ENCODE measurements at regions not wholly inside any gene's neighbourhood (a gene's known extent, or its start where the extent isn't known, plus 50 kb on each side); places are given as distances from the start of the nearest gene placed in this dataset.

DNA sequence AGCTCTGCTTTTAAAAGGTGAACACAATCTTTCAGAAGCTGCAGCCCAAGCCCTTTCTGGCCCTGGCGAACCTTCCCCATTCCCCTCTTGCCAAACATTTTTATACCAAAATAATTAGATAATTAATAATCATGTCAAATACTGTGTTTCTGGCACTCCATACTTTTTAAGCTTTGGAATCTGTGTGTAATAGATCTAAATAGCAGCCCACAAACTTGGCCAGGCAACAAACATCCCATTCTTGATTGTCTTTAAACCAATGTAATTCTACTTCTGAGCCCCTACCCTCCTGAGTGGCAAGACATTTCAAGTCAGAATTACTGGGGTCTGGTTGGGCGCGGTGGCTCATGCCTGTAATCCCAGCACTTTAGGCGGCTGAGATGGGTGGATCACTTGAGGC is 137.7 kb downstream of the NAV1 start:
- TF ChIP-seq, protein P1, sequence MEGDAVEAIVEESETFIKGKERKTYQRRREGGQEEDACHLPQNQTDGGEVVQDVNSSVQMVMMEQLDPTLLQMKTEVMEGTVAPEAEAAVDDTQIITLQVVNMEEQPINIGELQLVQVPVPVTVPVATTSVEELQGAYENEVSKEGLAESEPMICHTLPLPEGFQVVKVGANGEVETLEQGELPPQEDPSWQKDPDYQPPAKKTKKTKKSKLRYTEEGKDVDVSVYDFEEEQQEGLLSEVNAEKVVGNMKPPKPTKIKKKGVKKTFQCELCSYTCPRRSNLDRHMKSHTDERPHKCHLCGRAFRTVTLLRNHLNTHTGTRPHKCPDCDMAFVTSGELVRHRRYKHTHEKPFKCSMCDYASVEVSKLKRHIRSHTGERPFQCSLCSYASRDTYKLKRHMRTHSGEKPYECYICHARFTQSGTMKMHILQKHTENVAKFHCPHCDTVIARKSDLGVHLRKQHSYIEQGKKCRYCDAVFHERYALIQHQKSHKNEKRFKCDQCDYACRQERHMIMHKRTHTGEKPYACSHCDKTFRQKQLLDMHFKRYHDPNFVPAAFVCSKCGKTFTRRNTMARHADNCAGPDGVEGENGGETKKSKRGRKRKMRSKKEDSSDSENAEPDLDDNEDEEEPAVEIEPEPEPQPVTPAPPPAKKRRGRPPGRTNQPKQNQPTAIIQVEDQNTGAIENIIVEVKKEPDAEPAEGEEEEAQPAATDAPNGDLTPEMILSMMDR (conservative IDR thresholded peaks at IDR 0.05; ENCODE audit: low read depth in 2 of 2), result no peak
- TF ChIP-seq POLR2AphosphoS5 (IDR thresholded peaks at IDR 0.05; ENCODE audit: low read depth), result no peak
- TF ChIP-seq JUNB (IDR thresholded peaks at IDR 0.05; ENCODE audit: unreplicated experiment), result no peak
- TF ChIP-seq EZH2 (IDR thresholded peaks at IDR 0.05; ENCODE audit: low read depth, unreplicated experiment), result no peak
- TF ChIP-seq, protein P2, sequence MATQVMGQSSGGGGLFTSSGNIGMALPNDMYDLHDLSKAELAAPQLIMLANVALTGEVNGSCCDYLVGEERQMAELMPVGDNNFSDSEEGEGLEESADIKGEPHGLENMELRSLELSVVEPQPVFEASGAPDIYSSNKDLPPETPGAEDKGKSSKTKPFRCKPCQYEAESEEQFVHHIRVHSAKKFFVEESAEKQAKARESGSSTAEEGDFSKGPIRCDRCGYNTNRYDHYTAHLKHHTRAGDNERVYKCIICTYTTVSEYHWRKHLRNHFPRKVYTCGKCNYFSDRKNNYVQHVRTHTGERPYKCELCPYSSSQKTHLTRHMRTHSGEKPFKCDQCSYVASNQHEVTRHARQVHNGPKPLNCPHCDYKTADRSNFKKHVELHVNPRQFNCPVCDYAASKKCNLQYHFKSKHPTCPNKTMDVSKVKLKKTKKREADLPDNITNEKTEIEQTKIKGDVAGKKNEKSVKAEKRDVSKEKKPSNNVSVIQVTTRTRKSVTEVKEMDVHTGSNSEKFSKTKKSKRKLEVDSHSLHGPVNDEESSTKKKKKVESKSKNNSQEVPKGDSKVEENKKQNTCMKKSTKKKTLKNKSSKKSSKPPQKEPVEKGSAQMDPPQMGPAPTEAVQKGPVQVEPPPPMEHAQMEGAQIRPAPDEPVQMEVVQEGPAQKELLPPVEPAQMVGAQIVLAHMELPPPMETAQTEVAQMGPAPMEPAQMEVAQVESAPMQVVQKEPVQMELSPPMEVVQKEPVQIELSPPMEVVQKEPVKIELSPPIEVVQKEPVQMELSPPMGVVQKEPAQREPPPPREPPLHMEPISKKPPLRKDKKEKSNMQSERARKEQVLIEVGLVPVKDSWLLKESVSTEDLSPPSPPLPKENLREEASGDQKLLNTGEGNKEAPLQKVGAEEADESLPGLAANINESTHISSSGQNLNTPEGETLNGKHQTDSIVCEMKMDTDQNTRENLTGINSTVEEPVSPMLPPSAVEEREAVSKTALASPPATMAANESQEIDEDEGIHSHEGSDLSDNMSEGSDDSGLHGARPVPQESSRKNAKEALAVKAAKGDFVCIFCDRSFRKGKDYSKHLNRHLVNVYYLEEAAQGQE (IDR thresholded peaks at IDR 0.05; ENCODE audit: unreplicated experiment), result no peak
- no peak for TF ChIP-seq CREB1 (CRISPR knock-in tag; IDR thresholded peaks at IDR 0.05; ENCODE audit: low read depth)
- no peak for TF ChIP-seq NANOG (IDR thresholded peaks at IDR 0.05; ENCODE audit: borderline replicate concordance)
- no peak for TF ChIP-seq EZH2phosphoT487 (IDR thresholded peaks at IDR 0.05; ENCODE audit: unreplicated experiment)
- no peak for TF ChIP-seq STAT1 (IDR thresholded peaks at IDR 0.05; ENCODE audit: unreplicated experiment)
- TF ChIP-seq, protein P3, sequence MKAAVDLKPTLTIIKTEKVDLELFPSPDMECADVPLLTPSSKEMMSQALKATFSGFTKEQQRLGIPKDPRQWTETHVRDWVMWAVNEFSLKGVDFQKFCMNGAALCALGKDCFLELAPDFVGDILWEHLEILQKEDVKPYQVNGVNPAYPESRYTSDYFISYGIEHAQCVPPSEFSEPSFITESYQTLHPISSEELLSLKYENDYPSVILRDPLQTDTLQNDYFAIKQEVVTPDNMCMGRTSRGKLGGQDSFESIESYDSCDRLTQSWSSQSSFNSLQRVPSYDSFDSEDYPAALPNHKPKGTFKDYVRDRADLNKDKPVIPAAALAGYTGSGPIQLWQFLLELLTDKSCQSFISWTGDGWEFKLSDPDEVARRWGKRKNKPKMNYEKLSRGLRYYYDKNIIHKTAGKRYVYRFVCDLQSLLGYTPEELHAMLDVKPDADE (IDR thresholded peaks at IDR 0.05), result no peak
- no peak for TF ChIP-seq ZNF331 (CRISPR knock-in tag; IDR thresholded peaks at IDR 0.05; ENCODE audit: low read depth)
- no peak for TF ChIP-seq ZNF114 (CRISPR knock-in tag; IDR thresholded peaks at IDR 0.05)
- TF ChIP-seq, protein P4, sequence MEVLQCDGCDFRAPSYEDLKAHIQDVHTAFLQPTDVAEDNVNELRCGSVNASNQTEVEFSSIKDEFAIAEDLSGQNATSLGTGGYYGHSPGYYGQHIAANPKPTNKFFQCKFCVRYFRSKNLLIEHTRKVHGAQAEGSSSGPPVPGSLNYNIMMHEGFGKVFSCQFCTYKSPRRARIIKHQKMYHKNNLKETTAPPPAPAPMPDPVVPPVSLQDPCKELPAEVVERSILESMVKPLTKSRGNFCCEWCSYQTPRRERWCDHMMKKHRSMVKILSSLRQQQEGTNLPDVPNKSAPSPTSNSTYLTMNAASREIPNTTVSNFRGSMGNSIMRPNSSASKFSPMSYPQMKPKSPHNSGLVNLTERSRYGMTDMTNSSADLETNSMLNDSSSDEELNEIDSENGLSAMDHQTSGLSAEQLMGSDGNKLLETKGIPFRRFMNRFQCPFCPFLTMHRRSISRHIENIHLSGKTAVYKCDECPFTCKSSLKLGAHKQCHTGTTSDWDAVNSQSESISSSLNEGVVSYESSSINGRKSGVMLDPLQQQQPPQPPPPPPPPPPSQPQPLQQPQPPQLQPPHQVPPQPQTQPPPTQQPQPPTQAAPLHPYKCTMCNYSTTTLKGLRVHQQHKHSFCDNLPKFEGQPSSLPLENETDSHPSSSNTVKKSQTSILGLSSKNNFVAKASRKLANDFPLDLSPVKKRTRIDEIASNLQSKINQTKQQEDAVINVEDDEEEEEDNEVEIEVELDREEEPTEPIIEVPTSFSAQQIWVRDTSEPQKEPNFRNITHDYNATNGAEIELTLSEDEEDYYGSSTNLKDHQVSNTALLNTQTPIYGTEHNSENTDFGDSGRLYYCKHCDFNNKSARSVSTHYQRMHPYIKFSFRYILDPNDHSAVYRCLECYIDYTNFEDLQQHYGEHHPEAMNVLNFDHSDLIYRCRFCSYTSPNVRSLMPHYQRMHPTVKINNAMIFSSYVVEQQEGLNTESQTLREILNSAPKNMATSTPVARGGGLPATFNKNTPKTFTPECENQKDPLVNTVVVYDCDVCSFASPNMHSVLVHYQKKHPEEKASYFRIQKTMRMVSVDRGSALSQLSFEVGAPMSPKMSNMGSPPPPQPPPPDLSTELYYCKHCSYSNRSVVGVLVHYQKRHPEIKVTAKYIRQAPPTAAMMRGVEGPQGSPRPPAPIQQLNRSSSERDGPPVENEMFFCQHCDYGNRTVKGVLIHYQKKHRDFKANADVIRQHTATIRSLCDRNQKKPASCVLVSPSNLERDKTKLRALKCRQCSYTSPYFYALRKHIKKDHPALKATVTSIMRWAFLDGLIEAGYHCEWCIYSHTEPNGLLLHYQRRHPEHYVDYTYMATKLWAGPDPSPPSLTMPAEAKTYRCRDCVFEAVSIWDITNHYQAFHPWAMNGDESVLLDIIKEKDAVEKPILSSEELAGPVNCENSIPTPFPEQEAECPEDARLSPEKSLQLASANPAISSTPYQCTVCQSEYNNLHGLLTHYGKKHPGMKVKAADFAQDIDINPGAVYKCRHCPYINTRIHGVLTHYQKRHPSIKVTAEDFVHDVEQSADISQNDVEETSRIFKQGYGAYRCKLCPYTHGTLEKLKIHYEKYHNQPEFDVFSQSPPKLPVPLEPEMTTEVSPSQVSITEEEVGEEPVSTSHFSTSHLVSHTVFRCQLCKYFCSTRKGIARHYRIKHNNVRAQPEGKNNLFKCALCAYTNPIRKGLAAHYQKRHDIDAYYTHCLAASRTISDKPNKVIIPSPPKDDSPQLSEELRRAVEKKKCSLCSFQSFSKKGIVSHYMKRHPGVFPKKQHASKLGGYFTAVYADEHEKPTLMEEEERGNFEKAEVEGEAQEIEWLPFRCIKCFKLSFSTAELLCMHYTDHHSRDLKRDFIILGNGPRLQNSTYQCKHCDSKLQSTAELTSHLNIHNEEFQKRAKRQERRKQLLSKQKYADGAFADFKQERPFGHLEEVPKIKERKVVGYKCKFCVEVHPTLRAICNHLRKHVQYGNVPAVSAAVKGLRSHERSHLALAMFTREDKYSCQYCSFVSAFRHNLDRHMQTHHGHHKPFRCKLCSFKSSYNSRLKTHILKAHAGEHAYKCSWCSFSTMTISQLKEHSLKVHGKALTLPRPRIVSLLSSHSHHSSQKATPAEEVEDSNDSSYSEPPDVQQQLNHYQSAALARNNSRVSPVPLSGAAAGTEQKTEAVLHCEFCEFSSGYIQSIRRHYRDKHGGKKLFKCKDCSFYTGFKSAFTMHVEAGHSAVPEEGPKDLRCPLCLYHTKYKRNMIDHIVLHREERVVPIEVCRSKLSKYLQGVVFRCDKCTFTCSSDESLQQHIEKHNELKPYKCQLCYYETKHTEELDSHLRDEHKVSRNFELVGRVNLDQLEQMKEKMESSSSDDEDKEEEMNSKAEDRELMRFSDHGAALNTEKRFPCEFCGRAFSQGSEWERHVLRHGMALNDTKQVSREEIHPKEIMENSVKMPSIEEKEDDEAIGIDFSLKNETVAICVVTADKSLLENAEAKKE (CRISPR knock-in tag; IDR thresholded peaks at IDR 0.05), result no peak
